Keratinocyte (primary cell): ENCODE measurements at regions not wholly inside any gene's neighbourhood (a gene's known extent, or its start where the extent isn't known, plus 50 kb on each side); places are given as distances from the start of the nearest gene placed in this dataset.

Experiments
- EZH2 ChIP-seq: IDR thresholded peaks from one replicate; pipeline ENCODE4 v1.6.1; 2012; ENCODE audit warnings: inconsistent platforms, mild to moderate bottlenecking, low read length, moderate library complexity
- TF ChIP-seq, protein P1 (sequence below), 3 experiments: IDR thresholded peaks in 1 of 3; conservative IDR thresholded peaks in 1 of 3; optimal IDR thresholded peaks in 1 of 3; 2 replicates in 2 of 3; 3 replicates in 1 of 3; pipeline versions ENCODE3 to v1.5.1; 2011; ENCODE audit warnings: low read length in 3 of 3, mild to moderate bottlenecking in 3 of 3, moderate library complexity in 2 of 3, control low read depth in 1 of 3, inconsistent platforms in 1 of 3; ENCODE audit not compliant: insufficient read depth in 2 of 3; ENCODE audit errors: extremely low read depth in 1 of 3

DNA sequence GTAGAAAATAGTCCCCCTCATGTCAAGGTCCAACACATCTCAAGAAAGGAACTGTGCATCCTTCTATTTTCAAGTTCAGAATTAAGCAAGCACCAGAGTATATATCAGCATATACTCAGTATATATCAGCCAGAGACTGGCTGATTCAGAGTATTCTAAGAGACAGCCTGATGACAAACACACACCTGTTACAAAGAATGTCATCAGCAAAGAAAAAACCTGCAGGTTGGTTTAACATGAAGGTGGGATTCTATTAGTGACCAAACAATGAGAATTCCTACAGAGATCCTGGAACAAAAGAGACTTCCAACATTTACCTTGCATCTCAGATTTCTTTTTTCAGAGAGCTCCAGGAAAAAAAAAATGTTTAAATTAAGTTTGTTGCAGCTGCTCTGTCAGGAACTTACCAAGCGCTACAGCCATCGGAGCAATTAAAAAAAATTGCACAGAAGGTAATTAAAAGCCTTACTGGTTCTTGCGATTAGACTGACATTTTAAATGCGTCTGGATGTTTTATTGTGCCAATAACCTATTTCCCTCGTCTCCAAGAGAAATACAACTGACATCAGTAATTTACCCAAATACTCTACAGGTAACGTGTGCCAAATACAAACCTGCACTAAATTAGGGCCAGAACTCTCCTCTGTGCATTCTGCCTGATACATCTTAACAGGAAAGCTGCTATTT lies 218.1 kb downstream of the HNMT start:
- TF ChIP-seq, protein P1, sequence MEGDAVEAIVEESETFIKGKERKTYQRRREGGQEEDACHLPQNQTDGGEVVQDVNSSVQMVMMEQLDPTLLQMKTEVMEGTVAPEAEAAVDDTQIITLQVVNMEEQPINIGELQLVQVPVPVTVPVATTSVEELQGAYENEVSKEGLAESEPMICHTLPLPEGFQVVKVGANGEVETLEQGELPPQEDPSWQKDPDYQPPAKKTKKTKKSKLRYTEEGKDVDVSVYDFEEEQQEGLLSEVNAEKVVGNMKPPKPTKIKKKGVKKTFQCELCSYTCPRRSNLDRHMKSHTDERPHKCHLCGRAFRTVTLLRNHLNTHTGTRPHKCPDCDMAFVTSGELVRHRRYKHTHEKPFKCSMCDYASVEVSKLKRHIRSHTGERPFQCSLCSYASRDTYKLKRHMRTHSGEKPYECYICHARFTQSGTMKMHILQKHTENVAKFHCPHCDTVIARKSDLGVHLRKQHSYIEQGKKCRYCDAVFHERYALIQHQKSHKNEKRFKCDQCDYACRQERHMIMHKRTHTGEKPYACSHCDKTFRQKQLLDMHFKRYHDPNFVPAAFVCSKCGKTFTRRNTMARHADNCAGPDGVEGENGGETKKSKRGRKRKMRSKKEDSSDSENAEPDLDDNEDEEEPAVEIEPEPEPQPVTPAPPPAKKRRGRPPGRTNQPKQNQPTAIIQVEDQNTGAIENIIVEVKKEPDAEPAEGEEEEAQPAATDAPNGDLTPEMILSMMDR (optimal IDR thresholded peaks at IDR 0.05 in 1 of 3, IDR thresholded peaks at IDR 0.05 in 1 of 3, conservative IDR thresholded peaks at IDR 0.05 in 1 of 3; ENCODE audit: extremely low read depth in 1 of 3, insufficient read depth in 2 of 3, low read length in 3 of 3) = no peak
- TF ChIP-seq EZH2 = no peak
